Cardiac septum (tissue), 1 donor: ENCODE measurements at regions not wholly inside any gene's neighbourhood (a gene's known extent, or its start where the extent isn't known, plus 50 kb on each side); places are given as distances from the start of the nearest gene placed in this dataset.

Source experiments
- DNase-seq: peaks from one replicate; pipeline ENCODE4 v3.0.0-alpha.2; 2020; ENCODE audit warnings: low spot score
- intact Hi-C: fragments of 100-400 bp; cut with DNase I; formaldehyde crosslinking; loops from one replicate; pipeline ENCODE4 v1.14.0; 2022
- donor health status: DM: no; HTN: no; CAD: no.

- DNase-seq, result no peak
- intact Hi-C loops, result no loop called here
Observed at GRCh38 chr5:159708090-159708489, 208.2 kb upstream of the ADRA1B start.

GRCh38 chr5:159712672-159713071, 203.6 kb upstream of the ADRA1B start:
- intact Hi-C loops, result no loop called here
- DNase-seq, result no peak

- no peak for DNase-seq
- intact Hi-C loops, result no loop called here
Observed at GRCh38 chr5:159713254-159713653, 203.0 kb upstream of the ADRA1B start.

GRCh38 chr5:159713773-159714172, 202.5 kb upstream of the ADRA1B start:
- no peak for DNase-seq
- intact Hi-C loops, result no loop called here

GRCh38 chr5:159725475-159725874, 190.8 kb upstream of the ADRA1B start:
- no peak for DNase-seq
- intact Hi-C loops, result no loop called here

GRCh38 chr5:159727167-159727566, 189.1 kb upstream of the ADRA1B start:
- DNase-seq, result no peak
- intact Hi-C loops, result no loop called here

- intact Hi-C loops, result no loop called here
- DNase-seq, result no peak
Observed at GRCh38 chr5:159730285-159730684, 186.0 kb upstream of the ADRA1B start.

GRCh38 chr5:159732220-159732619, 184.1 kb upstream of the ADRA1B start:
- intact Hi-C loops, result no loop called here
- no peak for DNase-seq

GRCh38 chr5:159734366-159734765, 181.9 kb upstream of the ADRA1B start:
- DNase-seq, result no peak

GRCh38 chr5:159735036-159735435, 181.2 kb upstream of the ADRA1B start:
- DNase-seq, result no peak
- intact Hi-C loops, result no loop called here

More at GRCh38 chr5:159734366-159734765, 181.9 kb upstream of the ADRA1B start:
- intact Hi-C loops, result no loop called here

GRCh38 chr5:159735749-159736660, 180.3 kb upstream of the ADRA1B start:
- intact Hi-C loops, result no loop called here
- no peak for DNase-seq

GRCh38 chr5:159736844-159737243, 179.4 kb upstream of the ADRA1B start:
- no peak for DNase-seq
- intact Hi-C loops, result no loop called here

- DNase-seq, result no peak
Observed at GRCh38 chr5:159737263-159737662, 179.0 kb upstream of the ADRA1B start.

GRCh38 chr5:159741829-159742322, 174.4 kb upstream of the ADRA1B start:
- intact Hi-C loops, result no loop called here

More at GRCh38 chr5:159737263-159737662, 179.0 kb upstream of the ADRA1B start:
- intact Hi-C loops, result no loop called here

GRCh38 chr5:159743234-159743633, 173.0 kb upstream of the ADRA1B start:
- DNase-seq, result no peak
- intact Hi-C loops, result no loop called here

More at GRCh38 chr5:159741829-159742322, 174.4 kb upstream of the ADRA1B start:
- no peak for DNase-seq

GRCh38 chr5:159746707-159747106, 169.6 kb upstream of the ADRA1B start:
- no peak for DNase-seq
- intact Hi-C loops, result no loop called here

- intact Hi-C loops, result no loop called here
- no peak for DNase-seq
Observed at GRCh38 chr5:159749146-159749545, 167.1 kb upstream of the ADRA1B start.

GRCh38 chr5:159750226-159750625, 166.1 kb upstream of the ADRA1B start:
- no peak for DNase-seq
- intact Hi-C loops, result no loop called here

- intact Hi-C loops, result no loop called here
- no peak for DNase-seq
Observed at GRCh38 chr5:159751459-159751858, 164.8 kb upstream of the ADRA1B start.

GRCh38 chr5:159752622-159753275, 163.5 kb upstream of the ADRA1B start:
- DNase-seq, result no peak
- intact Hi-C loops, result no loop called here

- DNase-seq, result no peak
- intact Hi-C loops, result no loop called here
Observed at GRCh38 chr5:159758189-159758588, 158.1 kb upstream of the ADRA1B start.
